ENCODE measurements at regions not wholly inside any gene's neighbourhood (a gene's known extent, or its start where the extent isn't known, plus 50 kb on each side); places are given as distances from the start of the nearest gene placed in this dataset.

- TF ChIP-seq NFIC (IDR thresholded peaks at IDR 0.05) = no peak
- TF ChIP-seq, protein P1, sequence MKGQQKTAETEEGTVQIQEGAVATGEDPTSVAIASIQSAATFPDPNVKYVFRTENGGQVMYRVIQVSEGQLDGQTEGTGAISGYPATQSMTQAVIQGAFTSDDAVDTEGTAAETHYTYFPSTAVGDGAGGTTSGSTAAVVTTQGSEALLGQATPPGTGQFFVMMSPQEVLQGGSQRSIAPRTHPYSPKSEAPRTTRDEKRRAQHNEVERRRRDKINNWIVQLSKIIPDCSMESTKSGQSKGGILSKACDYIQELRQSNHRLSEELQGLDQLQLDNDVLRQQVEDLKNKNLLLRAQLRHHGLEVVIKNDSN (IDR thresholded peaks at IDR 0.05) = no peak
- no peak for TF ChIP-seq EGR1 (IDR thresholded peaks at IDR 0.05)
- no peak for TF ChIP-seq CEBPB (IDR thresholded peaks at IDR 0.05)
- TF ChIP-seq TEAD4 (IDR thresholded peaks at IDR 0.05) = no peak
- no peak for TF ChIP-seq MAX (IDR thresholded peaks at IDR 0.05)
- TF ChIP-seq YY1 (IDR thresholded peaks at IDR 0.05; ENCODE audit: low read depth) = no peak
- no peak for TF ChIP-seq EP300 (IDR thresholded peaks at IDR 0.05; ENCODE audit: borderline replicate concordance)
- TF ChIP-seq, protein P2, sequence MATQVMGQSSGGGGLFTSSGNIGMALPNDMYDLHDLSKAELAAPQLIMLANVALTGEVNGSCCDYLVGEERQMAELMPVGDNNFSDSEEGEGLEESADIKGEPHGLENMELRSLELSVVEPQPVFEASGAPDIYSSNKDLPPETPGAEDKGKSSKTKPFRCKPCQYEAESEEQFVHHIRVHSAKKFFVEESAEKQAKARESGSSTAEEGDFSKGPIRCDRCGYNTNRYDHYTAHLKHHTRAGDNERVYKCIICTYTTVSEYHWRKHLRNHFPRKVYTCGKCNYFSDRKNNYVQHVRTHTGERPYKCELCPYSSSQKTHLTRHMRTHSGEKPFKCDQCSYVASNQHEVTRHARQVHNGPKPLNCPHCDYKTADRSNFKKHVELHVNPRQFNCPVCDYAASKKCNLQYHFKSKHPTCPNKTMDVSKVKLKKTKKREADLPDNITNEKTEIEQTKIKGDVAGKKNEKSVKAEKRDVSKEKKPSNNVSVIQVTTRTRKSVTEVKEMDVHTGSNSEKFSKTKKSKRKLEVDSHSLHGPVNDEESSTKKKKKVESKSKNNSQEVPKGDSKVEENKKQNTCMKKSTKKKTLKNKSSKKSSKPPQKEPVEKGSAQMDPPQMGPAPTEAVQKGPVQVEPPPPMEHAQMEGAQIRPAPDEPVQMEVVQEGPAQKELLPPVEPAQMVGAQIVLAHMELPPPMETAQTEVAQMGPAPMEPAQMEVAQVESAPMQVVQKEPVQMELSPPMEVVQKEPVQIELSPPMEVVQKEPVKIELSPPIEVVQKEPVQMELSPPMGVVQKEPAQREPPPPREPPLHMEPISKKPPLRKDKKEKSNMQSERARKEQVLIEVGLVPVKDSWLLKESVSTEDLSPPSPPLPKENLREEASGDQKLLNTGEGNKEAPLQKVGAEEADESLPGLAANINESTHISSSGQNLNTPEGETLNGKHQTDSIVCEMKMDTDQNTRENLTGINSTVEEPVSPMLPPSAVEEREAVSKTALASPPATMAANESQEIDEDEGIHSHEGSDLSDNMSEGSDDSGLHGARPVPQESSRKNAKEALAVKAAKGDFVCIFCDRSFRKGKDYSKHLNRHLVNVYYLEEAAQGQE (IDR thresholded peaks at IDR 0.05; ENCODE audit: low read depth) = no peak
- no peak for TF ChIP-seq RAD21 (IDR thresholded peaks at IDR 0.05; ENCODE audit: low read depth)
- no peak for TF ChIP-seq FOXM1 (IDR thresholded peaks at IDR 0.05; ENCODE audit: borderline replicate concordance, low read depth)
- no peak for TF ChIP-seq TCF12 (IDR thresholded peaks at IDR 0.05; ENCODE audit: low read depth)
- no peak for TF ChIP-seq ZBTB7A (IDR thresholded peaks at IDR 0.05; ENCODE audit: low read depth)
- TF ChIP-seq TAF1 (IDR thresholded peaks at IDR 0.05; ENCODE audit: low read depth) = no peak
- TF ChIP-seq CREB1 (IDR thresholded peaks at IDR 0.05; ENCODE audit: low read depth) = no peak
Measured at GRCh38 chr1:14516974-14517840, 81.3 kb upstream of the KAZN start.

- TF ChIP-seq RAD21 (IDR thresholded peaks at IDR 0.05; ENCODE audit: low read depth) = no peak
- no peak for TF ChIP-seq TCF12 (IDR thresholded peaks at IDR 0.05; ENCODE audit: low read depth)
- TF ChIP-seq TEAD4 (IDR thresholded peaks at IDR 0.05) = no peak
- no peak for TF ChIP-seq ZBTB7A (IDR thresholded peaks at IDR 0.05; ENCODE audit: low read depth)
- TF ChIP-seq MAX (IDR thresholded peaks at IDR 0.05) = no peak
- TF ChIP-seq, protein P2 (IDR thresholded peaks at IDR 0.05; ENCODE audit: low read depth) = no peak
- TF ChIP-seq NFIC (IDR thresholded peaks at IDR 0.05) = no peak
- TF ChIP-seq YY1 (IDR thresholded peaks at IDR 0.05; ENCODE audit: low read depth) = no peak
- no peak for TF ChIP-seq CREB1 (IDR thresholded peaks at IDR 0.05; ENCODE audit: low read depth)
Measured at GRCh38 chr1:14517841-14518180, 80.7 kb upstream of the KAZN start.

DNA sequence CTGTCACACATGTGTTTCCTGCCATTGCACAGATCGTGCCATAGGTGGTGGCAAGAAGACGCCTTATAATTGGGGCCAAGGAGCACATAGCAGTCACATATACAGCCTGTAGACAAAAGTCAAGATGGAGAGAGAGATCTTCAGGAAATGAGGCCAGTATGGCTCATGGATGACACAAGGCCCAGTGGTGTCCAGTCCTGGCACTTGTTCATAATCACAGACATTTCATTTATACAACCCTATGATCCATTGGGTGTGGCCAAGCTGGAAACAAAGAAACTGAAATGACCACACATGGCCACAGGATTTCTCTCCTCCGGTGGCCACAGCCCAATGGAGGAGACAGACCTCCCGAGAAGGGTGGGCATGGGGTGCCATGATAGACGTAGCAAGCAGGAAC is 78.5 kb upstream of the KAZN start:
- TF ChIP-seq, protein P2 (IDR thresholded peaks at IDR 0.05; ENCODE audit: low read depth) = no peak
- TF ChIP-seq RAD21 (IDR thresholded peaks at IDR 0.05; ENCODE audit: low read depth) (no peak), EGR1 (IDR thresholded peaks at IDR 0.05) (no peak), CEBPB (IDR thresholded peaks at IDR 0.05) (no peak), MAX (IDR thresholded peaks at IDR 0.05) (no peak), TAF1 (IDR thresholded peaks at IDR 0.05; ENCODE audit: low read depth) (no peak), YY1 (IDR thresholded peaks at IDR 0.05; ENCODE audit: low read depth) (no peak), CREB1 (IDR thresholded peaks at IDR 0.05; ENCODE audit: low read depth) (no peak), TEAD4 (IDR thresholded peaks at IDR 0.05) (no peak), EP300 (IDR thresholded peaks at IDR 0.05; ENCODE audit: borderline replicate concordance) (no peak)
- TF ChIP-seq, protein P1 (IDR thresholded peaks at IDR 0.05) = no peak

GRCh38 chr1:14520514-14521163 is 77.8 kb upstream of the KAZN start:
- TF ChIP-seq CREB1 (IDR thresholded peaks at IDR 0.05; ENCODE audit: low read depth) (no peak), EP300 (IDR thresholded peaks at IDR 0.05; ENCODE audit: borderline replicate concordance) (no peak), CEBPB (IDR thresholded peaks at IDR 0.05) (no peak), TCF12 (IDR thresholded peaks at IDR 0.05; ENCODE audit: low read depth) (no peak), EGR1 (IDR thresholded peaks at IDR 0.05) (no peak), NFIC (IDR thresholded peaks at IDR 0.05) (no peak), ZBTB7A (IDR thresholded peaks at IDR 0.05; ENCODE audit: low read depth) (no peak), RAD21 (IDR thresholded peaks at IDR 0.05; ENCODE audit: low read depth) (no peak), FOXM1 (IDR thresholded peaks at IDR 0.05; ENCODE audit: borderline replicate concordance, low read depth) (no peak), YY1 (IDR thresholded peaks at IDR 0.05; ENCODE audit: low read depth) (no peak), TEAD4 (IDR thresholded peaks at IDR 0.05) (no peak), TAF1 (IDR thresholded peaks at IDR 0.05; ENCODE audit: low read depth) (no peak), MAX (IDR thresholded peaks at IDR 0.05) (no peak)
- TF ChIP-seq, protein P1 (IDR thresholded peaks at IDR 0.05) = no peak
- TF ChIP-seq, protein P2 (IDR thresholded peaks at IDR 0.05; ENCODE audit: low read depth) = no peak
